Ascending aorta (tissue), 2 donors: ENCODE measurements at regions not wholly inside any gene's neighbourhood (a gene's known extent, or its start where the extent isn't known, plus 50 kb on each side); places are given as distances from the start of the nearest gene placed in this dataset.

Experiments used
- DNase-seq, 2 donors: peaks; one replicate each; pipeline ENCODE4 v3.0.0-alpha.2; 2019; ENCODE audit warnings: low spot score in 2 of 2
- H3K27ac ChIP-seq, 2 donors: fragments of 200-600 bp; sonication (generic); one replicate each; pipeline ENCODE4 v1.5.1; 2016 to 2017; ENCODE audit warnings: mild to moderate bottlenecking in 1 of 2
- H3K27me3 ChIP-seq: fragments of 200-600 bp; sonication (generic); one replicate; pipeline ENCODE4 v1.5.1; 2017
- H3K36me3 ChIP-seq, 2 donors: fragments of 200-600 bp; sonication (generic); one replicate each; pipeline ENCODE4 v1.5.1; 2016
- H3K4me1 ChIP-seq, 2 donors: fragments of 200-600 bp; sonication (generic); one replicate each; pipeline ENCODE4 v1.5.1; 2016 to 2017; ENCODE audit warnings: mild to moderate bottlenecking in 1 of 2
- H3K4me3 ChIP-seq, 2 donors: fragments of 200-600 bp; sonication (generic); one replicate each; pipeline ENCODE4 v1.5.1; 2016 to 2017; ENCODE audit warnings: mild to moderate bottlenecking in 1 of 2
- H3K9me3 ChIP-seq, 2 donors: fragments of 200-600 bp; sonication (generic); one replicate each; pipeline ENCODE4 v1.5.1; 2016
- intact Hi-C: fragments of 100-400 bp; cut with DNase I; formaldehyde crosslinking; loops from one replicate; pipeline ENCODE4 v1.15.1; 2023
- TF ChIP-seq, protein P1 (sequence below), 3 experiments: fragments of 200-600 bp in 2 of 3; fragments of 450-650 bp in 1 of 3; sonication (generic) in 2 of 3; IDR thresholded peaks; one replicate each; pipeline ENCODE4 v1.5.1; 2016 to 2019; ENCODE audit warnings: antibody characterized with exemption in 3 of 3, mild to moderate bottlenecking in 1 of 3, moderate library complexity in 1 of 3

DNA sequence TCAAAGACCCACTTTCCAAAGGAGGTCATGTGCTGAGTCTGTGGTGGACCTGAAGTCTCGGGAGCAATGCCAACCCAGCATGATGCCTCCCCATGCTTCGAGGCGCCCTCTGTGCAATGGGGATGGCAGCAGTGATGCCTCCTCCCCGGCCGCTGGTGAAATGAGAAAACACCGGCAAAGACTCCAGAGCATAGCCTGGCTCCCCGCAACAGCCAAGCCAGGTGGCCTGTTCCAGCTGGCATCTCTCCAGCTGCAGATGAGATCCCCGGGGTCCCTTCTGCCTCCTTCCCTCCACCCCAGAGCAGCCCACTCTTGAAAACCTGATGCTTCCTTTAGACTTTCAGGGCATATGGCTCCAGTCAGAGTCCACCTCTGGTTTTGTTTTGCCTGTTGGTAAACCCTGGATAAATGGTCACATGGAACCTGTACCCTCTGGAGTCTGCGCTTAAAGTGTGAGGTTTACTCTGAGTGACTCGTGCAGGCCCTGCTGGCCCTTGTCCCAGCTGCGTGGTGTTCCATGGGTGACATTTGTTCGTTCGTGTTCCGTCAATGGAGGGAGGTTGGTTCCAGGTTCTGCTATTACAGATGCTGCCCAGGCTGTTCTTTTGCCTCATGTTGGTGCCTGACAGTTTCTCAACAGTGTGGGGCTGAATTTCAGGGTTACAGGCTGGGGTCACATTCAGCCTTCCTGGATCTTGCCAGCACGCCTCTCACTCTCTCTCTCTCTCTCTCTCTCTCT is 181.8 kb upstream of the CIBAR2 start:
- no peaks in the 10 kb centered on the region for H3K36me3 ChIP-seq
- no peak for DNase-seq
- TF ChIP-seq, protein P1, sequence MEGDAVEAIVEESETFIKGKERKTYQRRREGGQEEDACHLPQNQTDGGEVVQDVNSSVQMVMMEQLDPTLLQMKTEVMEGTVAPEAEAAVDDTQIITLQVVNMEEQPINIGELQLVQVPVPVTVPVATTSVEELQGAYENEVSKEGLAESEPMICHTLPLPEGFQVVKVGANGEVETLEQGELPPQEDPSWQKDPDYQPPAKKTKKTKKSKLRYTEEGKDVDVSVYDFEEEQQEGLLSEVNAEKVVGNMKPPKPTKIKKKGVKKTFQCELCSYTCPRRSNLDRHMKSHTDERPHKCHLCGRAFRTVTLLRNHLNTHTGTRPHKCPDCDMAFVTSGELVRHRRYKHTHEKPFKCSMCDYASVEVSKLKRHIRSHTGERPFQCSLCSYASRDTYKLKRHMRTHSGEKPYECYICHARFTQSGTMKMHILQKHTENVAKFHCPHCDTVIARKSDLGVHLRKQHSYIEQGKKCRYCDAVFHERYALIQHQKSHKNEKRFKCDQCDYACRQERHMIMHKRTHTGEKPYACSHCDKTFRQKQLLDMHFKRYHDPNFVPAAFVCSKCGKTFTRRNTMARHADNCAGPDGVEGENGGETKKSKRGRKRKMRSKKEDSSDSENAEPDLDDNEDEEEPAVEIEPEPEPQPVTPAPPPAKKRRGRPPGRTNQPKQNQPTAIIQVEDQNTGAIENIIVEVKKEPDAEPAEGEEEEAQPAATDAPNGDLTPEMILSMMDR (IDR thresholded peaks at IDR 0.05): no peak
- H3K27ac ChIP-seq: no peak overlapping the region
- H3K27me3 ChIP-seq: no peaks in the 10 kb centered on the region
- H3K4me1 ChIP-seq: no peaks in the 10 kb centered on the region
- no peaks in the 10 kb centered on the region for H3K9me3 ChIP-seq
- no peak overlapping the region for H3K4me3 ChIP-seq
- intact Hi-C loops: no loop called here

DNA sequence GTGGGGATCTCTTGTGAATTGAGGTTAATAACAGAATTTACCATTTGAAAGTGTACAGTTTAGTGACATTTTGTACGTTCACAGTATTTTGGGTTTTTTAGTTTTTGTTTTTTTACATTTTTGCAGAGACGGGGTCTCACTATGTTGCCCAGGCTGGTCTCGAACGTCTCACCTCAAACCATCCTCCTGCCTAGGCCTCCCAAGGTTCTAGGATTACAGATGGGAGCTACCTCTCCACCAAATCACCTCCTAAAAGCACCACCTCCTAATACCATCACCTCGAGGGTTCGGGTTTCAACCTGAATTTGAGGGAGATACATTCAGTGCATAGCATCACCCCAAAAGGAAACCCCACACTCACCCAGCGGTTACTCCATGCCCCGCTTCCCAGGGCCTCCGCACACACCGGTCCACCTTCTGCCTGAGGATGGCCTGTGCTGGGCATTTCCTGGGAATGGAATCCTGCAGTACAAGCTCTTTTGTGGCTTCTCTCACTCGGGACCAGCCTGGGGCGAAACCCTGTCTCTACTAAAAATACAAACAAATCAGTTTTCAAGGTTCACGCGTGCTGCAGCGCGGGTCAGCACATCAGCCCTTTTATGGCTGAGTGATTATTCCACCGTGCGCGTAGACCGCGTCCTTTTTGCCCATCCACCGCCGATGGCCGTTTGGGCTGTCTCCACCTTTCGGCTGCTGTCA is 182.7 kb upstream of the CIBAR2 start:
- intact Hi-C loops: no loop called here
- Histone ChIP-seq H3K27me3 (no peaks in the 10 kb centered on the region), H3K4me1 (no peaks in the 10 kb centered on the region), H3K36me3 (no peaks in the 10 kb centered on the region), H3K9me3 (no peaks in the 10 kb centered on the region), H3K27ac (no peak overlapping the region), H3K4me3 (no peak overlapping the region)
- TF ChIP-seq, protein P1 (IDR thresholded peaks at IDR 0.05): no peak
- DNase-seq: no peak

DNA sequence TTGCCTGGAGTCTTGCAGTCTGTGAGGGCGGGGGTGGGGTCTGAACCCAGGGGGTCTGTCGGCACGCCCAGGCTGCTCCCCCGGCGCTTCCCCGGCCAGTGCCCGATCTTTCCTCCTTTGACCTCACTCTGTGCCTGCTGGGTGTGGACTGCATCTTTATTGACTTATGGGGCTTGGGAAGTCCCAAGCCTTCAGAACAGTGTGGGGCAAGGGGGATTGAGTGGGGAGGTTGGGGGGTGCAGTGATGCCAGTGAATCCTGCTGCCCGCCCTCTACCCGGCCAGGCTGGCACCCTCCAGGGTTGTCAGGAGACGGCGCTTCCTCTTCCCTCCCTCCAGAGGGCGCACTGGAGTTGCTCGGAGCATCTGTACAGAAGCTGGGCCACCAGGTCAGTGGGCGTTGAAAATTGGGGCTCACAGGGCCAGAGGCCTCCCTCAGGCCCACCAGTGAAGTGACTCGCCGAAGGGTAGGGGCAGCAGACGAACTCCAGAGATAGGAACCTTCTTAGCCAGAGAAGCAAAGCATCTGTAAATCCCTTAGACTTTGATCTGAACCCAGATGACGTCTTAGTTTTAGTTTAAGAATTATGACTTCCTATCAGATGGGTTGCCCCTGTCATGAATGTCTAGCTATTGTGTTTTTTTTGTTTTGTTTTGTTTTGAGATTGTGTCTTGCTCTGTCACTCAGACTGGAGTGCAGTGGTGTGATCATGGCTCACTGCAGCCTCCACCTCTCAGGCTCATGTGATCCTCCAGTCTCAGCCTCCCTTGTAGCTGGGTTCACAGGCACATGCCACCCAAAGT is 184.8 kb upstream of the CIBAR2 start:
- no peak overlapping the region for H3K4me3 ChIP-seq
- no peaks in the 10 kb centered on the region for H3K27me3 ChIP-seq
- H3K36me3 ChIP-seq: no peaks in the 10 kb centered on the region
- intact Hi-C loops: no loop called here
- no peak overlapping the region for H3K27ac ChIP-seq
- no peaks in the 10 kb centered on the region for H3K4me1 ChIP-seq
- H3K9me3 ChIP-seq: no peaks in the 10 kb centered on the region
- no peak for DNase-seq
- TF ChIP-seq, protein P1 (IDR thresholded peaks at IDR 0.05): peak; percentile 48 to 55 (median 55)

DNA sequence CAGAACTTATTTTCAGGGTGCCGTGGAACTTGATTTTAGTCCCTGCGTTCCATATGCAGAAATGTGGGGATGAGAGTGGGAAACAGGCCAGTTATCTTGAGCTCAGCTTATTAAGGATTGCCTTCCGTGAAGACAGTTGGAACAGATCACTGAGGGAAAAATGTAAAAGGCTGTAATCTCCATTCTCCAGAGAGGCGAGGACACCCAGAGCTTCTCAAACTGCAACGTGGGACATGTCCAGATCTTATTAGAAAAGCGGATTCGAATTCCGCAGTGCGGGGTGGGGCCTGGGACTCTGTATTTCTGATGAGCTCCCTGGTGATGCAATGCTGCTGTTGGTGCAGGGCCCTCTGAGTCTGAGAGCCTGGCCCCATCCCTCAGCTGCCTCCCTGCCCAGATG is 185.6 kb upstream of the CIBAR2 start:
- Histone ChIP-seq H3K4me3 (no peak overlapping the region), H3K27ac (no peak overlapping the region), H3K4me1 (no peaks in the 10 kb centered on the region), H3K9me3 (no peaks in the 10 kb centered on the region), H3K27me3 (no peaks in the 10 kb centered on the region), H3K36me3 (no peaks in the 10 kb centered on the region)
- DNase-seq: no peak
- intact Hi-C loops: no loop called here
- TF ChIP-seq, protein P1 (IDR thresholded peaks at IDR 0.05): no peak

DNA sequence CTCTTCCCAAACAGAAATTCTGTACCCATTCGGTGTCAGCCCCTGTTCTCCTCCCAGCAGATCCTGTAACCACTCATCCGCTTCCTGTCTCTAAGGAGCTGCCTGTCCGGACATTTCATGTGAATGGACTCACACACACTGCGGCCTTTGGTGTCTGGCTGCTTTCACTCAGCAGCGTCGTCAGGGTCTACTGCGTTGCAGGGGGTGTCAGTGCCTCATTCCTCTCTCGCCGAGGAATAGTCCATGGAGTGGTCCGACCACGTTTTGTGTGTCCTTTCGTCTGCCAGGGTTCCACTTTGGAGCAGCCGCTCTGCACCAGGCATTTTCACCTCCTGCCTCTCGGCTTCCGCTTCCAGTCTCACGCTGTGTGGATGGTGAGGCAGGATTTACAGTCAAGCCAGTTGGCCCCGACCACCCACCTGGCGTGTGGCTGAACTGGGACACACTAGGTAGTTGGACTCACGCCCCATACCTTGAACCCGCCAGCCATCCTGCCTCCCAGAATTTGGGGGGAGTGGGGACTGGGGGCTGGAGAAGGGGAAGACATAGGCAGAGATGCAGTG is 188.2 kb upstream of the CIBAR2 start:
- Histone ChIP-seq H3K36me3 (no peaks in the 10 kb centered on the region), H3K27me3 (no peaks in the 10 kb centered on the region), H3K4me1 (peaks cover 0 to 10% of the 10 kb centered on the region in 2 donors), H3K9me3 (no peaks in the 10 kb centered on the region), H3K27ac (no peak overlapping the region), H3K4me3 (no peak overlapping the region)
- intact Hi-C loops: loop anchor here (5.0 kb wide), 1 partner anchor 312 kb away; the partner anchor contains the start of gene GSE1
- TF ChIP-seq, protein P1 (IDR thresholded peaks at IDR 0.05): no peak
- DNase-seq: no peak
